IMR-90 (cell line): ENCODE measurements at regions not wholly inside any gene's neighbourhood (a gene's known extent, or its start where the extent isn't known, plus 50 kb on each side); places are given as distances from the start of the nearest gene placed in this dataset.

Source experiments
- ATAC-seq: fragments of 200-7000 bp; cut with Tn5 transposase; 2 replicates; pipeline ENCODE4 v1.9.1; 2020; ENCODE audit warnings: low read depth, mild to moderate bottlenecking, moderate library complexity
- BruUV-seq: library from RNA; stranded (reverse); fragments of 400-500 nt; replicated peaks from 2 replicates; lab custom pipeline; 2021; lab: Mats Ljungman, UMichigan
- CTCF ChIA-PET: fragments of 300-600 bp; formaldehyde crosslinking; extraction: SDS; loops from one replicate; lab custom pipeline; 2021; ENCODE audit warnings: antibody characterized with exemption; lab: Yijun Ruan, JAX
- POLR2A ChIA-PET: fragments of 300-600 bp; sonication (Branson Sonifier 250); formaldehyde crosslinking; loops from one replicate; lab custom pipeline; 2022; ENCODE audit warnings: antibody characterized with exemption; ENCODE audit not compliant: unreplicated experiment; lab: Charles Lee
- DNase-seq: peaks from one replicate; pipeline ENCODE4 v3.0.0; 2013
- H2AFZ ChIP-seq: replicated peaks from 2 replicates; pipeline ENCODE3; 2013; ENCODE audit warnings: low read length, mild to moderate bottlenecking; ENCODE audit not compliant: poor library complexity
- H2AK5ac ChIP-seq: 2 replicates; pipeline ENCODE4 v1.6.1; 2013; ENCODE audit warnings: low read depth, low read length, inconsistent platforms
- H2AK9ac ChIP-seq: replicated peaks from 2 replicates; pipeline ENCODE3; 2013; ENCODE audit warnings: mild to moderate bottlenecking, low read depth, low read length, moderate library complexity; ENCODE audit not compliant: poor library complexity
- H2BK120ac ChIP-seq: 2 replicates; pipeline ENCODE4 v1.6.1; 2013; ENCODE audit warnings: low read depth, low read length, inconsistent platforms
- H2BK15ac ChIP-seq: 3 replicates; pipeline ENCODE4 v1.6.1; 2013; ENCODE audit warnings: low read depth, low read length, inconsistent platforms
- H2BK20ac ChIP-seq: 2 replicates; pipeline ENCODE4 v1.6.1; 2013; ENCODE audit warnings: low read depth, mild to moderate bottlenecking, inconsistent platforms, low read length, moderate library complexity
- H2BK5ac ChIP-seq: 2 replicates; pipeline ENCODE4 v1.6.1; 2013; ENCODE audit warnings: mild to moderate bottlenecking, low read depth, low read length, inconsistent platforms; ENCODE audit not compliant: poor library complexity, severe bottlenecking
- H3K14ac ChIP-seq: replicated peaks from 2 replicates; pipeline ENCODE4 v1.6.1; 2013; ENCODE audit warnings: low read depth, low read length, inconsistent platforms
- H3K18ac ChIP-seq: 2 replicates; pipeline ENCODE4 v1.6.1; 2013; ENCODE audit warnings: low read depth, low read length, control low read depth
- H3K23ac ChIP-seq: 2 replicates; pipeline ENCODE4 v1.6.1; 2013; ENCODE audit warnings: low read depth, low read length, inconsistent platforms
- H3K27ac ChIP-seq: 2 replicates; pipeline ENCODE4 v1.5.1; 2013; ENCODE audit warnings: mild to moderate bottlenecking, control low read depth, low read length; ENCODE audit not compliant: insufficient read depth
- H3K27me3 ChIP-seq: 2 replicates; pipeline ENCODE4 v1.6.1; 2013; ENCODE audit warnings: low read length; ENCODE audit not compliant: control insufficient read depth, insufficient read depth
- H3K36me3 ChIP-seq: 2 replicates; pipeline ENCODE4 v1.6.1; 2013; ENCODE audit warnings: low read length, mixed read lengths; ENCODE audit not compliant: control insufficient read depth, insufficient read depth
- H3K4ac ChIP-seq: 2 replicates; pipeline ENCODE4 v1.6.1; 2013; ENCODE audit warnings: low read depth, low read length, inconsistent platforms
- H3K4me1 ChIP-seq: 2 replicates; pipeline ENCODE4 v1.6.1; 2013; ENCODE audit warnings: low read length, mixed read lengths; ENCODE audit not compliant: control insufficient read depth, insufficient read depth
- H3K4me2 ChIP-seq: 2 replicates; pipeline ENCODE4 v1.6.1; 2013; ENCODE audit warnings: low read depth, mild to moderate bottlenecking, control low read depth, low read length, moderate library complexity
- H3K4me3 ChIP-seq: 2 replicates; pipeline ENCODE4 v1.5.1; 2013; ENCODE audit warnings: low read depth, mild to moderate bottlenecking, control low read depth, low read length, moderate library complexity; ENCODE audit not compliant: insufficient read depth
- H3K56ac ChIP-seq: 2 replicates; pipeline ENCODE4 v1.6.1; 2013; ENCODE audit warnings: low read length, inconsistent platforms; ENCODE audit not compliant: insufficient read depth; ENCODE audit errors: extremely low read depth
- H3K79me1 ChIP-seq, 2 experiments: 2 replicates each; pipeline ENCODE4 v1.6.1; 2013; ENCODE audit warnings: low read length in 2 of 2, inconsistent platforms in 1 of 2, low read depth in 1 of 2
- H3K9ac ChIP-seq: 2 replicates; pipeline ENCODE4 v1.6.1; 2013; ENCODE audit warnings: low read depth, low read length, control low read depth
- H3K9me1 ChIP-seq: 2 replicates; pipeline ENCODE4 v1.6.1; 2013; ENCODE audit warnings: low read length, inconsistent platforms; ENCODE audit not compliant: insufficient read depth
- H3K9me3 ChIP-seq: 2 replicates; pipeline ENCODE4 v1.6.1; 2013; ENCODE audit warnings: low read length; ENCODE audit not compliant: control insufficient read depth, insufficient read depth
- H4K20me1 ChIP-seq: 2 replicates; pipeline ENCODE4 v1.6.1; 2013; ENCODE audit warnings: low read length, inconsistent platforms; ENCODE audit not compliant: insufficient read depth
- H4K5ac ChIP-seq: 2 replicates; pipeline ENCODE4 v1.6.1; 2013; ENCODE audit warnings: mild to moderate bottlenecking, low read depth, low read length, control low read depth
- H4K8ac ChIP-seq, 2 experiments: 2 replicates each; pipeline ENCODE4 v1.6.1; 2013; ENCODE audit warnings: low read depth in 2 of 2, low read length in 2 of 2, control low read depth in 1 of 2, inconsistent platforms in 1 of 2
- H4K91ac ChIP-seq: 2 replicates; pipeline ENCODE4 v1.6.1; 2013; ENCODE audit warnings: low read depth, low read length, inconsistent platforms; ENCODE audit not compliant: insufficient read depth
- BHLHE40 ChIP-seq: fragments of 150-350 bp; IDR thresholded peaks from 2 replicates; pipeline ENCODE4 v1.6.1; 2016; ENCODE audit warnings: mild to moderate bottlenecking, low read depth, low read length
- CEBPB ChIP-seq: IDR thresholded peaks from 2 replicates; pipeline ENCODE4 v1.6.1; 2012; ENCODE audit warnings: low read depth, low read length, improper control_type of control experiment
- CHD1 ChIP-seq: IDR thresholded peaks from 2 replicates; pipeline ENCODE4 v1.6.1; 2012; ENCODE audit warnings: low read depth, low read length, improper control_type of control experiment
- FOS ChIP-seq: fragments of 150-350 bp; IDR thresholded peaks from 2 replicates; pipeline ENCODE4 v1.6.1; 2016; ENCODE audit warnings: low read depth, low read length
- MAFK ChIP-seq: IDR thresholded peaks from 2 replicates; pipeline ENCODE4 v1.6.1; 2012; ENCODE audit warnings: low read depth, low read length, improper control_type of control experiment
- MAZ ChIP-seq: IDR thresholded peaks from 2 replicates; pipeline ENCODE4 v1.6.1; 2012; ENCODE audit warnings: low read depth, mild to moderate bottlenecking, low read length, improper control_type of control experiment, moderate library complexity, borderline replicate concordance
- POLR2A ChIP-seq: IDR thresholded peaks from 2 replicates; pipeline ENCODE4 v1.6.1; 2012; ENCODE audit warnings: mild to moderate bottlenecking, low read depth, low read length
- RAD21 ChIP-seq: IDR thresholded peaks from 2 replicates; pipeline ENCODE4 v1.6.1; 2012; ENCODE audit warnings: low read length, improper control_type of control experiment
- RFX5 ChIP-seq: IDR thresholded peaks from 2 replicates; pipeline ENCODE4 v1.8.0; 2012; ENCODE audit warnings: low read depth, mild to moderate bottlenecking, low read length, moderate library complexity
- SMC3 ChIP-seq: fragments of 150-350 bp; IDR thresholded peaks from 2 replicates; pipeline ENCODE4 v1.6.1; 2016; ENCODE audit warnings: low read depth, mild to moderate bottlenecking, antibody characterized with exemption, low read length, moderate library complexity
- WGBS, 2 experiments: methylation state at CpG; one replicate each; pipeline versions ENCODE4 v1.1.5 to v1.1.7; 2013; ENCODE audit warnings: missing lambda C conversion rate in 2 of 2; ENCODE audit not compliant: insufficient read length in 1 of 2; ENCODE audit errors: extremely low coverage in 2 of 2; 5-methylcytosine and 5-hydroxymethylcytosine counted together
- dilution Hi-C: fragments of 300-500 bp; cut with HindIII; formaldehyde crosslinking; loops from one replicate; pipeline ENCODE4 v1.14.3; 2018; ENCODE audit warnings: low sequenced_read_pairs; ENCODE audit not compliant: unreplicated experiment
- in situ Hi-C: fragments of 300-500 bp; cut with MboI; formaldehyde crosslinking; loops from 3 replicates; pipeline ENCODE4 v1.14.3; 2019; ENCODE audit warnings: low sequenced_read_pairs, inconsistent platforms, mixed read lengths
- intact Hi-C: fragments of 100-400 bp; cut with micrococcal nuclease; formaldehyde crosslinking; loops from 2 replicates; pipeline ENCODE4 v1.10.0; 2022
- TF ChIP-seq, protein P1 (sequence below): fragments of 150-350 bp; IDR thresholded peaks from 2 replicates; pipeline ENCODE4 v1.6.1; 2017; ENCODE audit warnings: mild to moderate bottlenecking, antibody characterized with exemption, low read length, low read depth
- TF ChIP-seq, protein P2 (sequence below): fragments of 150-350 bp; IDR thresholded peaks from 2 replicates; pipeline ENCODE4 v1.6.1; 2016; ENCODE audit warnings: low read depth, mild to moderate bottlenecking, low read length, moderate library complexity, borderline replicate concordance

DNA sequence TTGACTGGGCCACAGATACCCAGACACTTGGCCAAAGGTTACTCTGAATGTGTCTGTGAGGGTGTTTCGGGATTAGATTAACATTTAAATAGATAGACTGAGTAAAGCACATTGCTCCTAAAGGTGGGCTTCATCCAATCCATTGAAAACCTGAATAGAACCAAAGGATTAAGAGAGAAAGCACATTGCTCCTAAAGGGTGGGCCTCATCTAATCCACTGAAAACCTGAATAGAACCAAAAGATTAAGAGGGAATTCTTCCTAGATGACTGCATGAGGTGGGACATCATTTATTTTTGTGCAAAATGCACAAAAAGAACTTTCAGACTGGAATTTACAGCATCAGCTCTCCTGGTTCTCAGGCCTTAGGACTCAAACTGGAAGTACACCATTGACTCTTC lies 351.2 kb upstream of the PCDH10 start:
- no peaks in the 10 kb centered on the region for H3K27me3 ChIP-seq
- H2AK5ac ChIP-seq, result no peak overlapping the region
- no peak overlapping the region for H2BK5ac ChIP-seq
- dilution Hi-C loops, result no loop called here
- ATAC-seq (no peak), DNase-seq (no peak)
- no peak overlapping the region for H3K4ac ChIP-seq
- H3K9me3 ChIP-seq, result no peaks in the 10 kb centered on the region; the same call in 1 of the 2 replicates
- intact Hi-C loops, result no loop called here
- H3K18ac ChIP-seq, result no peak overlapping the region
- no peak overlapping the region for H2BK20ac ChIP-seq
- H3K56ac ChIP-seq, result no peak overlapping the region
- no peaks in the 10 kb centered on the region for H3K36me3 ChIP-seq
- no peak overlapping the region for H3K23ac ChIP-seq
- H3K14ac ChIP-seq, result no peak overlapping the region
- H2AK9ac ChIP-seq, result no peak overlapping the region
- no peak overlapping the region for H3K27ac ChIP-seq
- H4K8ac ChIP-seq, result no peak overlapping the region
- TF ChIP-seq, protein P1, sequence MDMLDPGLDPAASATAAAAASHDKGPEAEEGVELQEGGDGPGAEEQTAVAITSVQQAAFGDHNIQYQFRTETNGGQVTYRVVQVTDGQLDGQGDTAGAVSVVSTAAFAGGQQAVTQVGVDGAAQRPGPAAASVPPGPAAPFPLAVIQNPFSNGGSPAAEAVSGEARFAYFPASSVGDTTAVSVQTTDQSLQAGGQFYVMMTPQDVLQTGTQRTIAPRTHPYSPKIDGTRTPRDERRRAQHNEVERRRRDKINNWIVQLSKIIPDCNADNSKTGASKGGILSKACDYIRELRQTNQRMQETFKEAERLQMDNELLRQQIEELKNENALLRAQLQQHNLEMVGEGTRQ, result no peak
- TF ChIP-seq MAFK (no peak), FOS (no peak), SMC3 (no peak), RFX5 (no peak), POLR2A (no peak), BHLHE40 (no peak), RAD21 (no peak), MAZ (no peak), CEBPB (no peak), CHD1 (no peak)
- TF ChIP-seq, protein P2, sequence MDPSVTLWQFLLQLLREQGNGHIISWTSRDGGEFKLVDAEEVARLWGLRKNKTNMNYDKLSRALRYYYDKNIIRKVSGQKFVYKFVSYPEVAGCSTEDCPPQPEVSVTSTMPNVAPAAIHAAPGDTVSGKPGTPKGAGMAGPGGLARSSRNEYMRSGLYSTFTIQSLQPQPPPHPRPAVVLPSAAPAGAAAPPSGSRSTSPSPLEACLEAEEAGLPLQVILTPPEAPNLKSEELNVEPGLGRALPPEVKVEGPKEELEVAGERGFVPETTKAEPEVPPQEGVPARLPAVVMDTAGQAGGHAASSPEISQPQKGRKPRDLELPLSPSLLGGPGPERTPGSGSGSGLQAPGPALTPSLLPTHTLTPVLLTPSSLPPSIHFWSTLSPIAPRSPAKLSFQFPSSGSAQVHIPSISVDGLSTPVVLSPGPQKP, result no peak
- in situ Hi-C loops, result no loop called here
- no peak overlapping the region for H4K5ac ChIP-seq
- no peaks in the 10 kb centered on the region for H3K4me1 ChIP-seq
- ChIA-PET CTCF (no interaction called here), POLR2A (no interaction called here)
- H3K79me1 ChIP-seq, result no peaks in the 10 kb centered on the region
- H3K4me2 ChIP-seq, result no peak overlapping the region
- WGBS, 2 experiments, result no CpG with 5 or more reads among the region's 1 CpG
- H3K4me3 ChIP-seq, result no peak overlapping the region
- H4K20me1 ChIP-seq, result no peaks in the 10 kb centered on the region
- H2BK15ac ChIP-seq, result no peak overlapping the region
- no TSS peak for BruUV-seq
- H3K9ac ChIP-seq, result no peak overlapping the region
- H3K9me1 ChIP-seq, result no peaks in the 10 kb centered on the region
- H2AFZ ChIP-seq, result no peak overlapping the region
- no peak overlapping the region for H2BK120ac ChIP-seq
- H4K91ac ChIP-seq, result no peak overlapping the region
